Osteocyte (in vitro differentiated cells): ENCODE measurements at regions not wholly inside any gene's neighbourhood (a gene's known extent, or its start where the extent isn't known, plus 50 kb on each side); places are given as distances from the start of the nearest gene placed in this dataset.

Experiments used
- DNase-seq: peaks from one replicate; pipeline ENCODE4 v3.0.0; 2021; ENCODE audit warnings: mixed read lengths; ENCODE audit not compliant: unreplicated experiment; ENCODE audit errors: extremely low spot score
- H3K27ac Mint-ChIP-seq: one replicate; pipeline ENCODE4 v1.8.0; 2021; ENCODE audit warnings: mild to moderate bottlenecking, mixed read lengths; ENCODE audit not compliant: unreplicated experiment
- H3K27me3 Mint-ChIP-seq: one replicate; pipeline ENCODE4 v1.8.0; 2021; ENCODE audit warnings: mixed read lengths; ENCODE audit not compliant: unreplicated experiment
- H3K36me3 Mint-ChIP-seq: one replicate; pipeline ENCODE4 v1.8.0; 2021; ENCODE audit warnings: mixed read lengths; ENCODE audit not compliant: unreplicated experiment
- H3K4me1 Mint-ChIP-seq: one replicate; pipeline ENCODE4 v1.8.0; 2021; ENCODE audit warnings: mixed read lengths; ENCODE audit not compliant: unreplicated experiment
- H3K4me3 Mint-ChIP-seq: one replicate; pipeline ENCODE4 v1.8.0; 2021; ENCODE audit warnings: mild to moderate bottlenecking, moderate library complexity, mixed read lengths; ENCODE audit not compliant: unreplicated experiment
- H3K9me3 Mint-ChIP-seq: one replicate; pipeline ENCODE4 v1.8.0; 2021; ENCODE audit warnings: mixed read lengths; ENCODE audit not compliant: unreplicated experiment
- TF ChIP-seq, protein P1 (sequence below): fragments of 200-600 bp; sonication (generic); IDR thresholded peaks from 2 replicates; pipeline ENCODE4 v1.5.0; 2021; ENCODE audit warnings: antibody characterized with exemption, mild to moderate bottlenecking, moderate library complexity

GRCh38 chr11:97641988-97642387 is 1252.2 kb downstream of the JRKL start:
- Mint-ChIP-seq H3K9me3 (no peaks in the 10 kb centered on the region), H3K4me1 (peaks cover 7% of the 10 kb centered on the region), H3K27ac (no peak overlapping the region), H3K36me3 (no peaks in the 10 kb centered on the region), H3K4me3 (no peak overlapping the region), H3K27me3 (peaks cover 5% of the 10 kb centered on the region)
- TF ChIP-seq, protein P1, sequence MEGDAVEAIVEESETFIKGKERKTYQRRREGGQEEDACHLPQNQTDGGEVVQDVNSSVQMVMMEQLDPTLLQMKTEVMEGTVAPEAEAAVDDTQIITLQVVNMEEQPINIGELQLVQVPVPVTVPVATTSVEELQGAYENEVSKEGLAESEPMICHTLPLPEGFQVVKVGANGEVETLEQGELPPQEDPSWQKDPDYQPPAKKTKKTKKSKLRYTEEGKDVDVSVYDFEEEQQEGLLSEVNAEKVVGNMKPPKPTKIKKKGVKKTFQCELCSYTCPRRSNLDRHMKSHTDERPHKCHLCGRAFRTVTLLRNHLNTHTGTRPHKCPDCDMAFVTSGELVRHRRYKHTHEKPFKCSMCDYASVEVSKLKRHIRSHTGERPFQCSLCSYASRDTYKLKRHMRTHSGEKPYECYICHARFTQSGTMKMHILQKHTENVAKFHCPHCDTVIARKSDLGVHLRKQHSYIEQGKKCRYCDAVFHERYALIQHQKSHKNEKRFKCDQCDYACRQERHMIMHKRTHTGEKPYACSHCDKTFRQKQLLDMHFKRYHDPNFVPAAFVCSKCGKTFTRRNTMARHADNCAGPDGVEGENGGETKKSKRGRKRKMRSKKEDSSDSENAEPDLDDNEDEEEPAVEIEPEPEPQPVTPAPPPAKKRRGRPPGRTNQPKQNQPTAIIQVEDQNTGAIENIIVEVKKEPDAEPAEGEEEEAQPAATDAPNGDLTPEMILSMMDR, result no peak
- DNase-seq, result no peak

DNA sequence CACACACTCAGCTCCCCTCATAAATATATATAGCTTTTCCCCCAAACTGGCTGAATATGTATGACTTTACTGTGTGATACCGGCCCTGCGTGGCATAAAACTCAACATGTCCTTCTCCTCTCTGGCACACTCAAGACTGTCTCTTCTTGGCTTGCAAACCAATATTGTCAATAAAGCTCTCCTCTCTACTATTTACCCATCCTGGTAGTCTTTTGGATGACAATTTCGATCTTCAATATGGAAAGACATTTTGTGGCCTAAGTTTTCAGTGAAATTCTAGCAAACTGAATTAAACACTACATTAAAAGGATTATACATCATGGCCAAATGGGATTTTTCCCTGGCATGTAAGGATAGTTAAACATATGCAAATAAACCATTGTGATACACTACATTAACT is 1255.9 kb downstream of the JRKL start:
- TF ChIP-seq, protein P1, result no peak
- Mint-ChIP-seq H3K4me1 (no peaks in the 10 kb centered on the region), H3K4me3 (no peak overlapping the region), H3K27me3 (peaks cover 11% of the 10 kb centered on the region), H3K9me3 (peaks cover 15% of the 10 kb centered on the region), H3K27ac (no peak overlapping the region), H3K36me3 (no peaks in the 10 kb centered on the region)
- DNase-seq, result no peak

- no peak overlapping the region for H3K4me3 Mint-ChIP-seq
- peaks cover 28% of the 10 kb centered on the region for H3K27me3 Mint-ChIP-seq
- peaks cover 4% of the 10 kb centered on the region for H3K9me3 Mint-ChIP-seq
- H3K36me3 Mint-ChIP-seq, result no peaks in the 10 kb centered on the region
- no peak overlapping the region for H3K27ac Mint-ChIP-seq
- TF ChIP-seq, protein P1, result no peak
- no peaks in the 10 kb centered on the region for H3K4me1 Mint-ChIP-seq
- DNase-seq, result no peak
These were observed 1266.5 kb downstream of the JRKL start for GRCh38 chr11:97656356-97656755.

DNA sequence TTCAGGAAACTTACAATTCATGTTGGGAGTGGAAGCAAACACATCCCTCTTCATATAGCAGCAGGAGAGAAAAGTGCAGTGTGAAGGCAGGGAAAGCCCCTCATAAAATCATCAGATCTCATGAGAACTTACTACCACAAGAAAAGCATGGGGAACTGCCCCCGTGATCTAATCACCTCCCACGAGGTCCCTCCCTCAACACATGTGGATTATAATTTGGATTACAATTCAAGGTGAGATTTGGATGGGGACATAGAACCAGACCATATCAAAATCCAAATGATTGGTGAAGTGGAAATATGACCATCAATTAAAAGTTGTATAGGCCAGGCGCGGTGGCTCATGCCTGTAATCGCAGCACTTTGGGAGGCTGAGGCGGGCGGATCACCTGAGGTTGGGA is 1268.0 kb downstream of the JRKL start:
- Mint-ChIP-seq H3K4me1 (no peaks in the 10 kb centered on the region), H3K4me3 (no peak overlapping the region), H3K27me3 (peaks cover 28% of the 10 kb centered on the region), H3K9me3 (peaks cover 4% of the 10 kb centered on the region), H3K27ac (no peak overlapping the region), H3K36me3 (no peaks in the 10 kb centered on the region)
- TF ChIP-seq, protein P1, result no peak
- DNase-seq, result no peak

GRCh38 chr11:97667057-97667456 is 1277.2 kb downstream of the JRKL start:
- no peak for DNase-seq
- H3K27me3 Mint-ChIP-seq, result peaks cover 24% of the 10 kb centered on the region
- H3K36me3 Mint-ChIP-seq, result no peaks in the 10 kb centered on the region
- no peak overlapping the region for H3K4me3 Mint-ChIP-seq
- H3K27ac Mint-ChIP-seq, result no peak overlapping the region
- TF ChIP-seq, protein P1, result no peak
- H3K4me1 Mint-ChIP-seq, result no peaks in the 10 kb centered on the region
- no peaks in the 10 kb centered on the region for H3K9me3 Mint-ChIP-seq
